ENCODE measurements at regions not wholly inside any gene's neighbourhood (a gene's known extent, or its start where the extent isn't known, plus 50 kb on each side); places are given as distances from the start of the nearest gene placed in this dataset.

DNA sequence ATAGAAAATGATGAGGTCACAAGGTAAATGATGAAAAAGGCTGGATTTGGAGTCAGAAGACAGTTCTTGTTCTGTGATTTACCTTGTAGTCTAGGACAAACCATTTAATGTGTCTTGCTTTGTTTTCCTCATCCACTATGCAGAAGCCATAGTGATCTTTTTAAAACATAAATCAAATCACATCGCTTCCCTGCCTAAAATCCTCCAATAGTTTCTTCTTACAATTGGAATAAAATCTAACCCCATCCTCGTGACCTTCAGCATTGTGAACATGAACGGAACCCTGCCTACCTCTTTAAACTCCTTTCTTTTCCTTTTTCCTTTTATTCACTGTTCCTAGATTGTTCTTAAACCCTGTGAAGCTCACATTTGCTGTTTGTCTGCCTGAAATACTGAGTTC, 204.9 kb upstream of the SAMSN1 start:
- TF ChIP-seq POLR2A (IDR thresholded peaks at IDR 0.05) (no peak), EP300 (IDR thresholded peaks at IDR 0.05) (no peak), POLR2AphosphoS5 (IDR thresholded peaks at IDR 0.05) (no peak)
- TF ChIP-seq, protein P1, sequence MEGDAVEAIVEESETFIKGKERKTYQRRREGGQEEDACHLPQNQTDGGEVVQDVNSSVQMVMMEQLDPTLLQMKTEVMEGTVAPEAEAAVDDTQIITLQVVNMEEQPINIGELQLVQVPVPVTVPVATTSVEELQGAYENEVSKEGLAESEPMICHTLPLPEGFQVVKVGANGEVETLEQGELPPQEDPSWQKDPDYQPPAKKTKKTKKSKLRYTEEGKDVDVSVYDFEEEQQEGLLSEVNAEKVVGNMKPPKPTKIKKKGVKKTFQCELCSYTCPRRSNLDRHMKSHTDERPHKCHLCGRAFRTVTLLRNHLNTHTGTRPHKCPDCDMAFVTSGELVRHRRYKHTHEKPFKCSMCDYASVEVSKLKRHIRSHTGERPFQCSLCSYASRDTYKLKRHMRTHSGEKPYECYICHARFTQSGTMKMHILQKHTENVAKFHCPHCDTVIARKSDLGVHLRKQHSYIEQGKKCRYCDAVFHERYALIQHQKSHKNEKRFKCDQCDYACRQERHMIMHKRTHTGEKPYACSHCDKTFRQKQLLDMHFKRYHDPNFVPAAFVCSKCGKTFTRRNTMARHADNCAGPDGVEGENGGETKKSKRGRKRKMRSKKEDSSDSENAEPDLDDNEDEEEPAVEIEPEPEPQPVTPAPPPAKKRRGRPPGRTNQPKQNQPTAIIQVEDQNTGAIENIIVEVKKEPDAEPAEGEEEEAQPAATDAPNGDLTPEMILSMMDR (IDR thresholded peaks at IDR 0.05) = no peak
